Stimulated activated CD4-positive, alpha-beta T cell treated with anti-CD3 and anti-CD28 coated beads, Interleukin-1b, Interleukin-23, amount 100 ng/mL, for 1 hour (primary cell): ENCODE measurements at regions not wholly inside any gene's neighbourhood (a gene's known extent, or its start where the extent isn't known, plus 50 kb on each side); places are given as distances from the start of the nearest gene placed in this dataset.

Experiments
- DNase-seq, 2 donors: peaks; one replicate each; pipeline ENCODE4 v3.0.0-alpha.2; 2020; ENCODE audit warnings: low read depth in 2 of 2

DNA sequence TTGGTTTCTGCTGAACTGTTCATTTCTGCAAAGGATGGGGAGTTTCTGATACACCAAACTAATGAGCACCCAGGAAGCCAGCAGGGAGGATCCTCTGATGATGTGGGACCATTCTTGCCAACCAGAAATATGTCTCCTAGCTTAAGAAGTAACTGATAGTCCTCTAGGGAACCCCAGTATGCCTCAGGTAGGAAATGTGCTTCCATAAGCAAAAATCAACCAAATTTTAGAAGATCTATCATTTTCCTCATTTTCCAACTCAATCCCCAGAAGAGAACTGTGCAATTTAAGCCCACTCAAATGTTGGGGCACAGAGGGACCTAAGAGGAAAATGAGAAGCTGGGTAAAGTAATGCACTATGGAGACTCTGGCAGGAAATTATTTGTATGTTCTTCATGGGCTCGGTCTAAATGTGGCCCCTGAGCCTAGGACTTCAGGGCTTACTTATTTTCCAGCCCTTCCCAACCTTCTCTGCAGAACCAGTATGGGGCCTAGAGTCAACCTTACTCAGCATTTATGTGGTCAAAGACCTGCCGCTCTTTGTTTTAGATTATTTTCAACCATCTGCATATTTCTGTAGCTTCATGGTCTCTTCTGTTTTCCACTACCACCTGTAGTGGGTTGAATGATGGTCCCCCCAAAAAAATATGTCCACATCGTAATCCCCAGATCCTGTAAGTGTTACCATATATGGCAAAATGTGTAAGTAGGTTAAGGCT, 359.8 kb upstream of the CDH4 start:
- no peak for DNase-seq

GRCh38 chr20:60894091-60894490, 358.0 kb upstream of the CDH4 start:
- no peak for DNase-seq

- DNase-seq, result no peak
These were observed 356.5 kb upstream of the CDH4 start for GRCh38 chr20:60895363-60896079.

DNA sequence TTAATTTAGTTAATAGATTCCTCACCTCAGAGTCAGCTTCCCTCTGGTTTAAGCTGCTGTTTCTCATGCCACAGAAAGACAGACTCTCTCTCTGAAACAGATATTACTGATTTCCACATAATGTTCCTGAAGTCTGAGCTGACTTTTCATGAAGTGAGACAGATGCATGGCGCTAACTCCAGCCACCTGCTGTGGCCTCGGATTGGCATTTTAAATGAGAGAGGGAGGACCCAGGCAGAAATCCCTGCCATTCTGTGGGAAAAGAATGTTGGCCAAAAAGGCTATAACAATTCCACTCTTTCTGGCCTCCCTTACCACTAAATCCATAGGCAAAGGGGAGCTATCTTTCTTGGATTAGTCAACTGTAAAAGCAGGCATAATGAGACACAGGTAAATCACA, 354.1 kb upstream of the CDH4 start:
- DNase-seq, result no peak

- no peak for DNase-seq
These were observed 352.7 kb upstream of the CDH4 start for GRCh38 chr20:60899320-60899719.

GRCh38 chr20:60900618-60901017, 351.4 kb upstream of the CDH4 start:
- DNase-seq, result no peak

GRCh38 chr20:60901831-60902230, 350.2 kb upstream of the CDH4 start:
- DNase-seq, result no peak

DNA sequence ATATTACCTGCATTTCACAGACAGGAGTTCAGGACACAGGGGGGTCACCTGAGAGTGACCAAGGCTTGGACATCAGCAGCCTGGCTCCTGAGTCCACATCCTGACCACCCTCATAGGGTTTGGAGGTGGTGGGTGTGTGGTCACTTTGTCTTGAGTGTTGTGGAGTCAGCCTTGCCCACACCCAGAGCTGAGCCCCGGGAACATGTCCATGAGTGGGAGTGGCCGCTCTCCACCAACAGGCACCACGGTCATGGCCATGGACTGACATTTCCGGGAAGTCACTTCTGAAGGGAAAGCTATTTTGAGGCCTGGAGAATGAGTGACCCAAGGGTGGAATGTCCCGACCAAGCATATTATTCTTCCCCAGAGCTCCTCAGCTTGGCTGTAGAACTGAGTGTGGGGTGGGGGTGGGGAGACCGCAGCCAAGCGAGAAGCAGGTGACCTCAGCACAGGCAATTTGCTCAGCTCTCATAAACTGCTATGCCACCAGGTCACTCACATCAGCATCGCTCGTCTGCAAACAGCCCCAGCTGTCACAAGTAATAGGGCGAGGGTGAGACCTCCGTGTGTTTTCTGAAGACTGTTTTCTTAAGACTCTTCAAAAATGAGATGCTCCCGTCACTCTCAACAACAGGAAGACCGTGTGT, 348.6 kb upstream of the CDH4 start:
- DNase-seq, result no peak

GRCh38 chr20:60904730-60905129, 347.3 kb upstream of the CDH4 start:
- DNase-seq, result no peak

- no peak for DNase-seq
These were observed 346.1 kb upstream of the CDH4 start for GRCh38 chr20:60905919-60906318.

DNA sequence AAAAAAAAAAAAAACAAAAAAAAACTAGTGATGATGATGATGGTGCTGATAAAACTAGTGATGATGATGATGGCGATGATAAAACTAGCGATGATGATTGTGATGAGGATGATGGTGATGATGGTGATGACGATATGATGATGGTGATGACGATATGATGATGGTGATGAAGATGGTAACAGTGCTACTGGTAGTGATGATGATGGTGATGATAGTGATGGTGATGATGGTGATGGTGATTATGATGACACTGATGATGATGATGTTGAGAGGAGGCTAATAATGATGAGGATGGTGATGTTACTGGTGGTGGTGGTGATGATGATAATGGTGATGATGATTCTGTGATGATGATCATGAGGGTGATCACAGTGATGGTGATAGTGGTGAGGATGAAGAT, 345.5 kb upstream of the CDH4 start:
- DNase-seq, result no peak

- no peak for DNase-seq
These were observed 338.8 kb upstream of the CDH4 start for GRCh38 chr20:60913298-60913697.

GRCh38 chr20:60921022-60921622, 330.9 kb upstream of the CDH4 start:
- no peak for DNase-seq

DNA sequence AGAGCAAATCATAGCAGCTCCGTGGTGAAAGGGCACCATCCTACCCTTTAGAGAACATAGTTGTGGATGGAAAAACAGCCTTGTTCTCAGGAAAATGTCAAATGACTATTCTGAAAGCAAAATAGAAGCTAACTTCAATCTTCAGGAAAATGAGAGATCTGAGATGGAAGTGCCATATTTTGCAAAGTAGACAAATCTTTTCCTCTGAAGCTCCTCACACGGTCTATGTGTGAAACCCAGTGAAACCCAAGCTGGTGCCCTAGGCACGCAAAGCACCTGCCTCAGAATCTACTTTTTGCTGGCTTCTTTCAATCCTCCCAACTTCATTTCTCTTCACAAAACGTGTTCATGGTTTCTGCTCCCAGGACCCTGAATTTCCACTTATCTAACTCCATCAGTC, 325.2 kb upstream of the CDH4 start:
- no peak for DNase-seq

- no peak for DNase-seq
These were observed 323.7 kb upstream of the CDH4 start for GRCh38 chr20:60928341-60928740.

GRCh38 chr20:60930023-60930790, 321.9 kb upstream of the CDH4 start:
- no peak for DNase-seq

DNA sequence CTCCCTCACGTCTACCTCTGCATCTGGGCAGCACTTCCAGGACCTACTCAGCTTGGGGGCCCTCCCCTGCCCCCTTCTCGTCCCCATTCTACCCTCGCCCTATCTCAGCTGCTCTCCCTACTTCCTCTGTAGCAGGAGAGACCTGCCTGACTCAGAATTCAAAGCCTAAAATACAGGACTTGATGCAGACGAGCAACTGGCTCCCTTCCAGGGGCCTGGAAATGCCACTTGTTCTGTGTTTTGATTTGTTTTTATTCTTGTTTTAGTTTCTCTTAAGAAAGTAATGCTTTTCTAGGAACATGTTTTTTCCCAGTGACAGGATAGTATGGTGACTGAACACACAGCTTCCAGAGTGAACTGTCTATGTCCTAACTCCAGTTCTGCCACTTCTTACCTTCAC, 320.4 kb upstream of the CDH4 start:
- DNase-seq, result no peak

GRCh38 chr20:60934724-60935123, 317.3 kb upstream of the CDH4 start:
- no peak for DNase-seq

- no peak for DNase-seq
These were observed 316.1 kb upstream of the CDH4 start for GRCh38 chr20:60935971-60936370.

DNA sequence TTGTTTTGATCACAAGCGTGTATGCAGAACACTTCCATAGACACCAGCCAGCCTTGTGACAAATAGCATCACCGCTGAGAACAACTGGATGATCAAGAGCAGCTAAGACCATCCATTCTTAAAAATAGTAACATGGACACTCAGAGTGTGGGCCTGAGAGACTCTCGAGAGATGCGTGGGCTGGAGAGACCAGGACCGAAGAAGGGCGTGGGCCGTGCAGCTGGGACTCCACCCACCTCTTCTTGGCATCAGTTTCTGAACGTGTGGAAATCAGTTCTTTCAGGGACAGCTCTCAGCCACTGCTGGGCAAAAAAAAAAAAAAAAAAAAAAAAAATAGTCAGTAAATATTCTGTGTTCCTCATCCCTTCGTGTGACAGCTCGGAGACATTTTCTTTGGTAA, 314.5 kb upstream of the CDH4 start:
- no peak for DNase-seq

DNA sequence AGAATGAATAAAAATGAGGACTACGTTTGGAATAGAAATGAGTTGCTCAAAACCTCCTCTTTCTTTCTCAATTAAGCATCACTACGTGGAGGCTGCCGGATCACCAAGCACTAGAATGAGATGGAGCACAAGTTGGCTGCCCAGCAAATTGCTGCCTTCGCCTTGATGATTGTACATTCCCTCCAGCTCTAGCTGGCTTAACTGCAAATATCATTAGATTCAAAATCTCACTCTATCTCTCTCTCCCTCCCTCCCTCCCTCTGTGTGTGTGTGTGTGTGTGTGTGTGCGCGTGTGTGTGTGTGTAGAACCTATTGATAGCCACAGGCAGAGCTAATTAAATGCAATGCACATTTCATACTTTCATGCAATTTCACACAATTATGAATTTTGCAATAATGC, 310.7 kb upstream of the CDH4 start:
- no peak for DNase-seq

- no peak for DNase-seq
These were observed 304.2 kb upstream of the CDH4 start for GRCh38 chr20:60947819-60948218.
